GM21737 (cell line): ENCODE measurements at regions not wholly inside any gene's neighbourhood (a gene's known extent, or its start where the extent isn't known, plus 50 kb on each side); places are given as distances from the start of the nearest gene placed in this dataset.

Experiments
- ATAC-seq: cut with Tn5 transposase; IDR thresholded peaks from one replicate; pipeline ENCODE4 v1.9.1; 2021; ENCODE audit warnings: mild to moderate bottlenecking, moderate library complexity; ENCODE audit not compliant: unreplicated experiment

GRCh38 chr13:59330764-59331163, 833.0 kb downstream of the DIAPH3 start:
- no peak for ATAC-seq

- no peak for ATAC-seq
These were observed 830.8 kb downstream of the DIAPH3 start for GRCh38 chr13:59332966-59333365.

GRCh38 chr13:59337070-59337469, 826.7 kb downstream of the DIAPH3 start:
- no peak for ATAC-seq

GRCh38 chr13:59340151-59340550, 823.6 kb downstream of the DIAPH3 start:
- ATAC-seq = no peak

- no peak for ATAC-seq
These were observed 823.1 kb downstream of the DIAPH3 start for GRCh38 chr13:59340581-59340980.

GRCh38 chr13:59342400-59342799, 821.3 kb downstream of the DIAPH3 start:
- ATAC-seq = no peak

GRCh38 chr13:59343132-59343531, 820.6 kb downstream of the DIAPH3 start:
- ATAC-seq = no peak

- no peak for ATAC-seq
These were observed 819.5 kb downstream of the DIAPH3 start for GRCh38 chr13:59343993-59344822.

GRCh38 chr13:59345311-59345710, 818.4 kb downstream of the DIAPH3 start:
- ATAC-seq = no peak

- ATAC-seq = no peak
These were observed 816.6 kb downstream of the DIAPH3 start for GRCh38 chr13:59346999-59347723.

- ATAC-seq = no peak
These were observed 815.1 kb downstream of the DIAPH3 start for GRCh38 chr13:59348617-59349016.

GRCh38 chr13:59352600-59352999, 811.1 kb downstream of the DIAPH3 start:
- ATAC-seq = no peak

- no peak for ATAC-seq
These were observed 808.9 kb downstream of the DIAPH3 start for GRCh38 chr13:59354665-59355369.

- ATAC-seq = no peak
These were observed 807.1 kb downstream of the DIAPH3 start for GRCh38 chr13:59356607-59357006.

- ATAC-seq = no peak
These were observed 805.7 kb downstream of the DIAPH3 start for GRCh38 chr13:59358014-59358413.

GRCh38 chr13:59360108-59360507, 803.6 kb downstream of the DIAPH3 start:
- ATAC-seq = peak; percentile 63

- no peak for ATAC-seq
These were observed 802.8 kb downstream of the DIAPH3 start for GRCh38 chr13:59360916-59361315.

- no peak for ATAC-seq
These were observed 800.4 kb downstream of the DIAPH3 start for GRCh38 chr13:59363313-59363712.

- no peak for ATAC-seq
These were observed 799.8 kb downstream of the DIAPH3 start for GRCh38 chr13:59363947-59364346.

- ATAC-seq = no peak
These were observed 799.1 kb downstream of the DIAPH3 start for GRCh38 chr13:59364641-59365085.

GRCh38 chr13:59367467-59367866, 796.3 kb downstream of the DIAPH3 start:
- ATAC-seq = no peak
